Renal cortex interstitium (tissue), 11 donors: ENCODE measurements at regions not wholly inside any gene's neighbourhood (a gene's known extent, or its start where the extent isn't known, plus 50 kb on each side); places are given as distances from the start of the nearest gene placed in this dataset.
A peak's percentile ranks its signal among the peaks of the same experiment; 100 is the strongest.
"Not testable (repeated sequence)": the region's sequence is repeated elsewhere in the genome, so short reads cannot be mapped to it uniquely, and the experiment has no call there.

ENCODE experiments used
- DNase-seq, 11 donors: peaks; one replicate each; pipeline ENCODE4 v3.0.0-alpha.2; 2013; ENCODE audit warnings: low read depth in 9 of 11, low spot score in 4 of 11; ENCODE audit errors: extremely low read depth in 1 of 11

- no peak for DNase-seq
These were observed 186.3 kb upstream of the SYNCRIP start for GRCh38 chr6:85828973-85829372.

GRCh38 chr6:85826997-85827396 is 184.3 kb upstream of the SYNCRIP start:
- no peak for DNase-seq

- no peak for DNase-seq
These were observed 181.6 kb upstream of the SYNCRIP start for GRCh38 chr6:85824329-85824728.

- no peak for DNase-seq
These were observed 167.9 kb upstream of the SYNCRIP start for GRCh38 chr6:85810558-85810957.

GRCh38 chr6:85803721-85804120 is 161.0 kb upstream of the SYNCRIP start:
- peak in 1 of 11 donors; percentile 3 for DNase-seq

GRCh38 chr6:85802162-85802561 is 159.5 kb upstream of the SYNCRIP start:
- DNase-seq: no peak

GRCh38 chr6:85798931-85799652 is 156.4 kb upstream of the SYNCRIP start:
- DNase-seq: no peak

- DNase-seq: no peak
These were observed 155.3 kb upstream of the SYNCRIP start for GRCh38 chr6:85797993-85798392.

GRCh38 chr6:85795945-85796344 is 153.3 kb upstream of the SYNCRIP start:
- DNase-seq: no peak

- no peak for DNase-seq
These were observed 149.6 kb upstream of the SYNCRIP start for GRCh38 chr6:85792254-85792653.

- DNase-seq: no peak
These were observed 133.2 kb upstream of the SYNCRIP start for GRCh38 chr6:85775883-85776282.

- no peak for DNase-seq
These were observed 130.0 kb upstream of the SYNCRIP start for GRCh38 chr6:85772641-85773040.

- DNase-seq: no peak
These were observed 129.3 kb upstream of the SYNCRIP start for GRCh38 chr6:85771925-85772430.

GRCh38 chr6:85771455-85771854 is 128.8 kb upstream of the SYNCRIP start:
- DNase-seq: no peak

GRCh38 chr6:85764844-85765243 is 122.2 kb upstream of the SYNCRIP start:
- DNase-seq: no peak

GRCh38 chr6:85756982-85757381 is 114.3 kb upstream of the SYNCRIP start:
- peak in 4 of 11 donors; percentile 2 to 8 (median 6) for DNase-seq

GRCh38 chr6:85754894-85755293 is 112.2 kb upstream of the SYNCRIP start:
- DNase-seq: no peak

GRCh38 chr6:85752602-85753001 is 109.9 kb upstream of the SYNCRIP start:
- DNase-seq: no peak

GRCh38 chr6:85751374-85752055 is 108.8 kb upstream of the SYNCRIP start:
- no peak for DNase-seq

- DNase-seq: not testable (repeated sequence)
These were observed 107.5 kb upstream of the SYNCRIP start for GRCh38 chr6:85750146-85750545.

- no peak for DNase-seq
These were observed 106.5 kb upstream of the SYNCRIP start for GRCh38 chr6:85749236-85749635.
